ENCODE measurements at regions not wholly inside any gene's neighbourhood (a gene's known extent, or its start where the extent isn't known, plus 50 kb on each side); places are given as distances from the start of the nearest gene placed in this dataset.

GRCh38 chr1:59133997-59134396 is 162.9 kb upstream of the FGGY start:
- no peak for DNase-seq
- peaks cover 5% of the 10 kb centered on the region for H3K4me1 ChIP-seq
- H3K27me3 ChIP-seq = no peaks in the 10 kb centered on the region
- H3K9me3 ChIP-seq = no peaks in the 10 kb centered on the region
- no peaks in the 10 kb centered on the region for H3K36me3 ChIP-seq (replicated peaks in 1 of 2; ENCODE audit: insufficient read depth in 1 of 2, low read depth in 2 of 2)
- WGBS, 2 donors = 70 to 80% methylated on average over 1 of the region's 1 CpG
- no peak overlapping the region for H3K4me3 ChIP-seq
- no peak for ATAC-seq
- TF ChIP-seq POLR2A (IDR thresholded peaks at IDR 0.05) (no peak), CTCF (IDR thresholded peaks at IDR 0.05) (no peak)
- H3K27ac ChIP-seq = no peak overlapping the region
- intact Hi-C loops (cut with DNase I) = no loop called here

DNA sequence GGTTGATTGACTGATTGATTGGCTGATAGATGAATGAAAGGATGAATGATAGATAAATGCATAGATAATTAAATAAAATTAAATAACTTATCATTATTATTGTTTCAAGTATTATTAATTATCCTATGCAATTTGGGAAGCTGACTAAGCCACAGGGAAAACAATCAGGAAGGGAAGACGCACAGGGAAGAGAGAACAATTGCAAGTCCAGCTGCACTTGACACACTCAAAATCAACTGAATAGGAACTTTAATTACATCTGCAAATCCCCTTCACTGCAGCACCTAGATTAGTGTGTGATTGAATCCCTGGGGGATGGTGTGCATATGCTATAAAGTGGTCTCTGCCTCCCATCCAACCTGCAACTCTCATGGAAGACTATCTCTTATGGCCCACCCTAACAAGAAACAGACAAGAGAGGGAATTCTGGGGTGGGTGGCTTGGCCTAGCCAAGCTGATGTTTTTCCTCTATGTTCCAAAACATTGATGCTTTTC is 161.1 kb upstream of the FGGY start:
- WGBS, 2 donors = 93 to 94% methylated on average over 1 of the region's 1 CpG
- DNase-seq (no peak), ATAC-seq (no peak)
- no peaks in the 10 kb centered on the region for H3K27me3 ChIP-seq
- TF ChIP-seq POLR2A (IDR thresholded peaks at IDR 0.05) (no peak), CTCF (IDR thresholded peaks at IDR 0.05) (no peak)
- H3K36me3 ChIP-seq (replicated peaks in 1 of 2; ENCODE audit: insufficient read depth in 1 of 2, low read depth in 2 of 2) = no peaks in the 10 kb centered on the region
- H3K9me3 ChIP-seq = no peaks in the 10 kb centered on the region
- no peak overlapping the region for H3K4me3 ChIP-seq
- no peak overlapping the region for H3K27ac ChIP-seq
- peaks cover 5% of the 10 kb centered on the region for H3K4me1 ChIP-seq
- intact Hi-C loops (cut with DNase I) = no loop called here

DNA sequence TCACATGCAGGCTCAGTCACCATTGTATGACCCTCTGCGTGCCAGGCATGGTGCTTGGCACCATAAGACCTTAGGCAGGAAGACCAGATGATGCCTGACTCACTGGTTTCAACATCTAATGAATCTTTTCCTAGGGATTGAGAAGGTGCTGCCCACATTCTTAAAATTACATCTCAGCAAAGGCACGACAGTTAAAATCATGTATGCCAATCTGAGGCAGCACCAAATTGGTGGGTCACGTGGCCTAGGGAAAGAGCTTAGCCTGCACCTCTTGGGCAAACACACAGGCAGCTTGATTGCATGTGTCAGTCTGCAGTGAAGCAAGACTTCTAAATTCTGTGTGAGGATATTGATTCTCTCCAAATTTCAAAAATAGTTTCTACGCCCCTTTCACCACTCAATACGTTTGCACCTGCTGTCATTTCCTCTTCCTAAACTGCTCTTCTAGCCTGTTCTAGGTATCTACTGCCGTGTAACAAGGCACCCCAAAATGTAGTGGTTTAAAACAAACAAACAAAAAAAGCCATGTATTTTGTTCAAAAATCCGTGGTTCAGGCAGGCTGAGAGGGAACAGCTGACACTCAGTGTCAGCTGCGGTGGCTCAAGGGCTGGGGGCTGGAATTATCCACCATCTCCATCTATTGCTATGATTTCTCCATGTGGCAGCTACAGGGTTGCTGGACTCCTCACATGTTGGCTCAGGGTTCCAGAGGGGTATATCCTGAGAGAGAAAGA is 160.2 kb upstream of the FGGY start:
- Histone ChIP-seq H3K36me3 (replicated peaks in 1 of 2; ENCODE audit: insufficient read depth in 1 of 2, low read depth in 2 of 2) (no peaks in the 10 kb centered on the region), H3K27ac (no peak overlapping the region), H3K4me3 (no peak overlapping the region), H3K4me1 (peaks cover 5% of the 10 kb centered on the region), H3K27me3 (no peaks in the 10 kb centered on the region), H3K9me3 (no peaks in the 10 kb centered on the region)
- WGBS, 2 donors = 78 to 86% methylated on average over 8 of the region's 8 CpGs
- DNase-seq (no peak), ATAC-seq (no peak)
- TF ChIP-seq POLR2A (IDR thresholded peaks at IDR 0.05) (no peak), CTCF (IDR thresholded peaks at IDR 0.05) (no peak)
- intact Hi-C loops (cut with DNase I) = no loop called here

DNA sequence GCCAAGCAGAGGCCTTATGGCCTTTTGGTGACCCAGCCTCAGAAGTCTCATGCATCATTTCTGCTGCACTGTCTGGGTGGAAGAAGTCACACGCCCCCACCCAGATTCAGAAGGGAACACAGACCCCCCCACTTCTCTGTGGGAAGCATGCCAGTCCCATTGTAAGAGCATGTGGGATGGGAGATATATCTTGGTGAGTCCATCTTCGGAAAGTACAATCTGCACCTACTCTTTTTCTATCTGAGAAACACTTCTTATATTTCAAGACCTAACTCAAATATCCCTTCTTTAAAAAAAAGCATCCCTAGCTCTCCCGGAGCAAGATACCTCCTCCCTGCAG is 159.6 kb upstream of the FGGY start:
- WGBS, 2 donors = 86 to 91% methylated on average over 3 of the region's 3 CpGs
- no peak for TF ChIP-seq CTCF (IDR thresholded peaks at IDR 0.05)
- TF ChIP-seq POLR2A (IDR thresholded peaks at IDR 0.05) = no peak
- ATAC-seq = no peak
- Histone ChIP-seq H3K27ac (no peak overlapping the region), H3K27me3 (no peaks in the 10 kb centered on the region), H3K4me1 (peaks cover 2% of the 10 kb centered on the region), H3K4me3 (no peak overlapping the region), H3K9me3 (no peaks in the 10 kb centered on the region), H3K36me3 (replicated peaks in 1 of 2; ENCODE audit: insufficient read depth in 1 of 2, low read depth in 2 of 2) (no peaks in the 10 kb centered on the region)
- no peak for DNase-seq
- intact Hi-C loops (cut with DNase I) = no loop called here

DNA sequence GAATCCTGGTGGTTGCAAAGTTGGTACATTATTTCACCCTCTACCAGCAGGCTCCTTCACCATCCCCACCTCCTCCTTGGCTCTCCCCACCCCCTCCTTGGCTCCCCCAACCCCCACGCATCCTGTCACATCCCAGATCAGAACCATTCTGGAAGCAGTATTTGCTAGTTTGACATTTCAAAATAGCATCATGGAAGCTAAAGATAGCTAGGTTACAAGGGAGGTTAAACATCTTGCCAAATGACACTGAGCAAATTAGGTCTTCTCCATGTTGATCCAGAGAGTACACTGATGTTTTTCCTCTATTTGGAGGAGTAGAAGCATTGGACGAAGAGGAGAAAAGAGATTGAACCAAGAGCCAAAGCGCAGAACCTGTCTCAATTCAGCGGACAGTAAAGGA is 158.9 kb upstream of the FGGY start:
- H3K4me3 ChIP-seq = no peak overlapping the region

More for the DNA sequence above, 158.9 kb upstream of the FGGY start:
- TF ChIP-seq POLR2A (IDR thresholded peaks at IDR 0.05) = no peak
- TF ChIP-seq CTCF (IDR thresholded peaks at IDR 0.05) = no peak
- no peak for DNase-seq
- 88 to 94% methylated on average over 4 of the region's 4 CpGs for WGBS, 2 donors
- H3K9me3 ChIP-seq = no peaks in the 10 kb centered on the region
- no peak for ATAC-seq
- no peaks in the 10 kb centered on the region for H3K27me3 ChIP-seq
- intact Hi-C loops (cut with DNase I) = no loop called here
- H3K27ac ChIP-seq = peak overlapping the region in 1 of 4 donors; percentile 24
- no peaks in the 10 kb centered on the region for H3K36me3 ChIP-seq (replicated peaks in 1 of 2; ENCODE audit: insufficient read depth in 1 of 2, low read depth in 2 of 2)
- peaks cover 2% of the 10 kb centered on the region for H3K4me1 ChIP-seq
